ENCODE measurements at regions not wholly inside any gene's neighbourhood (a gene's known extent, or its start where the extent isn't known, plus 50 kb on each side); places are given as distances from the start of the nearest gene placed in this dataset.

GRCh38 chr1:11377001-11377583, 101.9 kb upstream of the DISP3 start:
- no peak for TF ChIP-seq CTCF (IDR thresholded peaks at IDR 0.05; ENCODE audit: low read depth, low read length, poor library complexity, severe bottlenecking)
- TF ChIP-seq EZH2phosphoT487 (IDR thresholded peaks at IDR 0.05; ENCODE audit: borderline replicate concordance, low read length) = no peak

All from DOHH2 (cell line).